ENCODE measurements at regions not wholly inside any gene's neighbourhood (a gene's known extent, or its start where the extent isn't known, plus 50 kb on each side); places are given as distances from the start of the nearest gene placed in this dataset.

DNA sequence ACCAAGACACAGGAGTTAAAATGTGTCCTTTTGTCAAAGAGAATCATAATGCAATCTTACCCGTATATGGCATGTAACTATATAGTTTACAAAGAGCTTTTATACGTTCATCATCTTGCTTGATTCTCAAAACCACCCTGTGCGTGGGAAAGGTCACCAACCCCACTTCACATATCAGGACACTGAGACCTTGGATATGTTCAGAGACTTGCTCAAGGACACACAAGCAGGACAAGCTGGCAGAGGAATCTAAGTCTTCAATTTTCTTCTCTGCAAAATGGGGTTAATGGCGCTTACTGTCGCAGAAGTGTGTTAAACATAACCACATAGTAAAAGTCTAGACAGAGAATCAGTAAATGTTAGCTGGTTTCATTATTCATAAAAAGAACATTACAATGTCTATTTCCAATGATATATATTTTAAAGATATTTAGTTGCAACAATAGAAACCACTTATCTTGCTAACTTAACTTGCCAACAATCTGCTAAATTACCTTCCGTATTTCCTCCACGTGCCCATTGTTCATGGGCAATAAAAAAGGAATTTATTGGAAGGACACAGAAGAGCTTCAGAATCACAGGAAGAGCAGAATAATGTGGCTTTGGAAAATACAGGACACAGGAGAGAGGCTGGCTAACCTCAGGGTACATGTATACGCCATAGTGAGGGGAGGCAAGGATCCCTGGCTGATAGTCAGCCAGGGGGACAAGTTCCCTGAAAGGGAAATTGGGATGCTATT, 64.6 kb upstream of the TAPT1 start:
- H2AFZ ChIP-seq (ENCODE audit: low read depth, low read length) = peak overlapping the region; percentile 7
- no peak overlapping the region for H3K4me3 ChIP-seq (ENCODE audit: low read length)
- H3K4me2 ChIP-seq (ENCODE audit: low read length) = no peak overlapping the region
- H3K9ac ChIP-seq (ENCODE audit: low read length) = no peak overlapping the region
- H3K27me3 ChIP-seq (ENCODE audit: insufficient read depth, low read depth, low read length) = no peaks in the 10 kb centered on the region
- no peaks in the 10 kb centered on the region for H3K79me2 ChIP-seq (replicated peaks; ENCODE audit: insufficient read depth, low read length)
- no peaks in the 10 kb centered on the region for H4K20me1 ChIP-seq (ENCODE audit: insufficient read depth)
- H3K9me2 ChIP-seq (ENCODE audit: insufficient read depth, low read length) = no peaks in the 10 kb centered on the region
- no peaks in the 10 kb centered on the region for H3K9me3 ChIP-seq (ENCODE audit: low read length)
- TF ChIP-seq EP300 (conservative IDR thresholded peaks at IDR 0.05; ENCODE audit: poor library complexity, severe bottlenecking) (no peak), EZH2 (IDR thresholded peaks at IDR 0.05; ENCODE audit: borderline replicate concordance, insufficient read depth, low read length, poor library complexity, severe bottlenecking) (no peak), POLR2AphosphoS5 (IDR thresholded peaks at IDR 0.05) (no peak), SMC3 (conservative IDR thresholded peaks at IDR 0.05; ENCODE audit: poor library complexity) (no peak)
- TF ChIP-seq, protein P1, sequence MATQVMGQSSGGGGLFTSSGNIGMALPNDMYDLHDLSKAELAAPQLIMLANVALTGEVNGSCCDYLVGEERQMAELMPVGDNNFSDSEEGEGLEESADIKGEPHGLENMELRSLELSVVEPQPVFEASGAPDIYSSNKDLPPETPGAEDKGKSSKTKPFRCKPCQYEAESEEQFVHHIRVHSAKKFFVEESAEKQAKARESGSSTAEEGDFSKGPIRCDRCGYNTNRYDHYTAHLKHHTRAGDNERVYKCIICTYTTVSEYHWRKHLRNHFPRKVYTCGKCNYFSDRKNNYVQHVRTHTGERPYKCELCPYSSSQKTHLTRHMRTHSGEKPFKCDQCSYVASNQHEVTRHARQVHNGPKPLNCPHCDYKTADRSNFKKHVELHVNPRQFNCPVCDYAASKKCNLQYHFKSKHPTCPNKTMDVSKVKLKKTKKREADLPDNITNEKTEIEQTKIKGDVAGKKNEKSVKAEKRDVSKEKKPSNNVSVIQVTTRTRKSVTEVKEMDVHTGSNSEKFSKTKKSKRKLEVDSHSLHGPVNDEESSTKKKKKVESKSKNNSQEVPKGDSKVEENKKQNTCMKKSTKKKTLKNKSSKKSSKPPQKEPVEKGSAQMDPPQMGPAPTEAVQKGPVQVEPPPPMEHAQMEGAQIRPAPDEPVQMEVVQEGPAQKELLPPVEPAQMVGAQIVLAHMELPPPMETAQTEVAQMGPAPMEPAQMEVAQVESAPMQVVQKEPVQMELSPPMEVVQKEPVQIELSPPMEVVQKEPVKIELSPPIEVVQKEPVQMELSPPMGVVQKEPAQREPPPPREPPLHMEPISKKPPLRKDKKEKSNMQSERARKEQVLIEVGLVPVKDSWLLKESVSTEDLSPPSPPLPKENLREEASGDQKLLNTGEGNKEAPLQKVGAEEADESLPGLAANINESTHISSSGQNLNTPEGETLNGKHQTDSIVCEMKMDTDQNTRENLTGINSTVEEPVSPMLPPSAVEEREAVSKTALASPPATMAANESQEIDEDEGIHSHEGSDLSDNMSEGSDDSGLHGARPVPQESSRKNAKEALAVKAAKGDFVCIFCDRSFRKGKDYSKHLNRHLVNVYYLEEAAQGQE (IDR thresholded peaks at IDR 0.05; ENCODE audit: borderline replicate concordance) = no peak
- no peaks in the 10 kb centered on the region for H3F3A ChIP-seq (ENCODE audit: insufficient read depth, low read length, poor library complexity, severe bottlenecking)
- no peaks in the 10 kb centered on the region for H3K36me3 ChIP-seq (ENCODE audit: insufficient read depth, low read length)
- no peak overlapping the region for H3K27ac ChIP-seq (ENCODE audit: low read length)

GRCh38 chr4:16289897-16290554, 63.8 kb upstream of the TAPT1 start:
- Histone ChIP-seq H2AFZ (ENCODE audit: low read depth, low read length) (peak overlapping the region; percentile 7), H3K36me3 (ENCODE audit: insufficient read depth, low read length) (no peaks in the 10 kb centered on the region), H3K4me2 (ENCODE audit: low read length) (no peak overlapping the region), H4K20me1 (ENCODE audit: insufficient read depth) (no peaks in the 10 kb centered on the region), H3F3A (ENCODE audit: insufficient read depth, low read length, poor library complexity, severe bottlenecking) (no peaks in the 10 kb centered on the region), H3K4me3 (ENCODE audit: low read length) (no peak overlapping the region), H3K27ac (ENCODE audit: low read length) (no peak overlapping the region), H3K9me3 (ENCODE audit: low read length) (no peaks in the 10 kb centered on the region), H3K27me3 (ENCODE audit: insufficient read depth, low read depth, low read length) (no peaks in the 10 kb centered on the region), H3K9ac (ENCODE audit: low read length) (peak overlapping the region; percentile 13), H3K79me2 (replicated peaks; ENCODE audit: insufficient read depth, low read length) (no peaks in the 10 kb centered on the region), H3K9me2 (ENCODE audit: insufficient read depth, low read length) (no peaks in the 10 kb centered on the region)
- TF ChIP-seq TAF1 (IDR thresholded peaks at IDR 0.05; ENCODE audit: low read depth) = no peak
- TF ChIP-seq SMC3 (conservative IDR thresholded peaks at IDR 0.05; ENCODE audit: poor library complexity) = peak; percentile 96
- peak; percentile 93 for TF ChIP-seq RAD21 (conservative IDR thresholded peaks at IDR 0.05)
- TF ChIP-seq CTCF (IDR thresholded peaks at IDR 0.05; ENCODE audit: poor library complexity, severe bottlenecking) = peak; percentile 91
